Neuron (in vitro differentiated cells): ENCODE measurements at regions not wholly inside any gene's neighbourhood (a gene's known extent, or its start where the extent isn't known, plus 50 kb on each side); places are given as distances from the start of the nearest gene placed in this dataset.
"Not testable (repeated sequence)": the region's sequence is repeated elsewhere in the genome, so short reads cannot be mapped to it uniquely, and the experiment has no call there.

Source experiments
- H2AFZ ChIP-seq: one replicate; pipeline ENCODE4 v1.6.1; 2013; ENCODE audit warnings: low read depth, mild to moderate bottlenecking, inconsistent platforms, low read length, moderate library complexity
- H3K27me3 ChIP-seq: one replicate; pipeline ENCODE4 v1.6.1; 2013; ENCODE audit warnings: low read length; ENCODE audit not compliant: insufficient read depth
- H3K36me3 ChIP-seq: one replicate; pipeline ENCODE4 v1.6.1; 2013; ENCODE audit warnings: low read length; ENCODE audit not compliant: insufficient read depth
- H3K4me1 ChIP-seq: one replicate; pipeline ENCODE4 v1.6.1; 2013; ENCODE audit warnings: low read length; ENCODE audit not compliant: insufficient read depth
- H3K4me3 ChIP-seq: 2 replicates; pipeline ENCODE4 v1.5.1; 2013; ENCODE audit warnings: mild to moderate bottlenecking, low read length, moderate library complexity
- H3K9me3 ChIP-seq: one replicate; pipeline ENCODE4 v1.6.1; 2013; ENCODE audit warnings: low read length

GRCh38 chr4:16413814-16414555, 187.7 kb upstream of the TAPT1 start:
- Histone ChIP-seq H3K9me3 (no peaks in the 10 kb centered on the region), H3K4me1 (no peaks in the 10 kb centered on the region), H3K36me3 (no peaks in the 10 kb centered on the region), H3K4me3 (no peak overlapping the region), H3K27me3 (no peaks in the 10 kb centered on the region), H2AFZ (no peak overlapping the region)

GRCh38 chr4:16411501-16412085, 185.3 kb upstream of the TAPT1 start:
- no peak overlapping the region for H2AFZ ChIP-seq

GRCh38 chr4:16393216-16393615, 166.9 kb upstream of the TAPT1 start:
- H3K4me1 ChIP-seq, H3K4me3 ChIP-seq, H3K36me3 ChIP-seq, H3K9me3 ChIP-seq, H2AFZ ChIP-seq, H3K27me3 ChIP-seq: not testable (repeated sequence)

More at GRCh38 chr4:16411501-16412085, 185.3 kb upstream of the TAPT1 start:
- H3K9me3 ChIP-seq, result peaks cover 2% of the 10 kb centered on the region
- no peaks in the 10 kb centered on the region for H3K4me1 ChIP-seq
- H3K27me3 ChIP-seq, result no peaks in the 10 kb centered on the region
- no peak overlapping the region for H3K4me3 ChIP-seq
- no peaks in the 10 kb centered on the region for H3K36me3 ChIP-seq

GRCh38 chr4:16391196-16391595, 164.9 kb upstream of the TAPT1 start:
- Histone ChIP-seq H3K36me3 (no peaks in the 10 kb centered on the region), H2AFZ (no peak overlapping the region), H3K27me3 (no peaks in the 10 kb centered on the region), H3K9me3 (no peaks in the 10 kb centered on the region), H3K4me1 (no peaks in the 10 kb centered on the region), H3K4me3 (no peak overlapping the region)

GRCh38 chr4:16387448-16387847, 161.2 kb upstream of the TAPT1 start:
- peaks cover 8% of the 10 kb centered on the region for H3K4me1 ChIP-seq
- H2AFZ ChIP-seq, result no peak overlapping the region
- no peaks in the 10 kb centered on the region for H3K36me3 ChIP-seq
- no peak overlapping the region for H3K4me3 ChIP-seq
- no peaks in the 10 kb centered on the region for H3K9me3 ChIP-seq
- H3K27me3 ChIP-seq, result no peaks in the 10 kb centered on the region

GRCh38 chr4:16386711-16387320, 160.5 kb upstream of the TAPT1 start:
- H3K4me1 ChIP-seq, result peaks cover 10% of the 10 kb centered on the region
- H2AFZ ChIP-seq, result no peak overlapping the region
- no peaks in the 10 kb centered on the region for H3K36me3 ChIP-seq
- no peaks in the 10 kb centered on the region for H3K9me3 ChIP-seq
- H3K27me3 ChIP-seq, result no peaks in the 10 kb centered on the region
- no peak overlapping the region for H3K4me3 ChIP-seq

DNA sequence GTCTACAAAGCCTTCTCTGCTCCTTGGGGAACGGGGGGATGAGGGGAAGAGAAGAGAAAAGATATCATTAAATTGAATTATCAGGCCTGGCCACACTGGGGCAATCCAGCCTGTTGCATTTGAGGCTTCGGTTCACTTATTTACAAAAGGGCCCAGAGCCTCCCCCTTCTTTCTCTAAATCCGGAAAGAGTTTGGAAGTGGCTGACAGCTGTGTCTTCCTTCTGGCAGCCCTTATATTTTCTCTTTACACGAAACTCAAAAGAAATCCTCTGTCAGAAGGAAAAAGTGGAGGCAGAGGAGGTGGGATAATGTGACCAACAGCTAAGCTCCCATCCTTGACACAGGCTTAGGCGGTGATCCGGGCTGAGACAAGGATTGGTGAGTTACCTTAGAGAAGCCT, 158.3 kb upstream of the TAPT1 start:
- no peaks in the 10 kb centered on the region for H3K36me3 ChIP-seq
- H3K4me1 ChIP-seq, result peaks cover 10% of the 10 kb centered on the region
- no peak overlapping the region for H3K4me3 ChIP-seq
- H3K27me3 ChIP-seq, result no peaks in the 10 kb centered on the region
- H3K9me3 ChIP-seq, result no peaks in the 10 kb centered on the region
- no peak overlapping the region for H2AFZ ChIP-seq

DNA sequence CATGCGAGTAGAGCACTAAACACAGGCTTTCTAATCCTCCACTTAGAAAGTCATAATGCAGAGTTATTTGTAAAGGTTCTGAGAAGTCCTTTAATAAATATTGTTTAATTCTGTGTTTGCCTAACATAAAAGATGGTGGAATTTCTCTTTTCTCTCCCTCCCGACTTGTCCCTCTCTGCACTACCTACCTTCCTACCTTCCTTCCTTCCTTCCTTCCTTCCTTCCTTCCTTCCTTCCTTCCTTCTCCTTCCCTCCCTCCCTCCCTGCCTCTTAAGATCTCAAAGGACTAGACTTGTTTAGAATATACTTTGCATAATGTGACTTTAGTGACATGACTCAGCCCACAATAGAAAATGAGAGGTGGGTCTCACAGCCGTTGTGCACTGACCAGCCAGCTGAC, 156.3 kb upstream of the TAPT1 start:
- Histone ChIP-seq H3K9me3 (no peaks in the 10 kb centered on the region), H3K4me3 (no peak overlapping the region), H2AFZ (no peak overlapping the region), H3K4me1 (peaks cover 10% of the 10 kb centered on the region), H3K27me3 (no peaks in the 10 kb centered on the region), H3K36me3 (no peaks in the 10 kb centered on the region)

- Histone ChIP-seq H3K9me3 (no peaks in the 10 kb centered on the region), H3K4me3 (no peak overlapping the region), H3K27me3 (no peaks in the 10 kb centered on the region), H3K4me1 (peaks cover 6% of the 10 kb centered on the region), H3K36me3 (no peaks in the 10 kb centered on the region), H2AFZ (no peak overlapping the region)
Observed at GRCh38 chr4:16377887-16378286, 151.6 kb upstream of the TAPT1 start.

DNA sequence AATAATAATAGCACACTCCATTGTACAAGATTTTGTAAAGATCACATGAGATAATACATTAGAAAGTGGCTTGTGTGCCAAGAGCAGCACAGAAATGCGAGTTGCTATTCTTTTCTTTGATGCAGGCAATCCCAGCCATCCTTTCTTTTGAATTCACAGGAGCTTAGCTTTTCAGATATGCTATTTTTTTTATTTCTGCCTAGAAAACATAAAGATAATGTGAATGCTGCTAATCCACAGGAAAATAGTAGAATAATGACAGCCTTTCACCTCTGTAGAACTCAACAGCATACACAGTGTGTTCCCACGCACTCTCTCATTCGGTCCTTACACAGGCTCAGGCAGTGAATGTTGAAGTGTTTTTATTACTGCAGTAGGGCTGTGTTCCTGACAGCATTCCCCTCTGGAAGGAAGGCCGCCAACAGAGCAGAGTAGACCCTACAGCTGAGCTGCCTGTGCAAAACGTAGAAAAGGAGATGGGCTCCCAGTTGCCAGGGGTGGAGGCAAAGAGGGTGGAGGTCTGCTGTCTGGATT, 138.8 kb upstream of the TAPT1 start:
- no peaks in the 10 kb centered on the region for H3K36me3 ChIP-seq
- peaks cover 3% of the 10 kb centered on the region for H3K4me1 ChIP-seq
- H3K4me3 ChIP-seq, result no peak overlapping the region
- H3K27me3 ChIP-seq, result peaks cover 2% of the 10 kb centered on the region
- H2AFZ ChIP-seq, result no peak overlapping the region
- H3K9me3 ChIP-seq, result no peaks in the 10 kb centered on the region

DNA sequence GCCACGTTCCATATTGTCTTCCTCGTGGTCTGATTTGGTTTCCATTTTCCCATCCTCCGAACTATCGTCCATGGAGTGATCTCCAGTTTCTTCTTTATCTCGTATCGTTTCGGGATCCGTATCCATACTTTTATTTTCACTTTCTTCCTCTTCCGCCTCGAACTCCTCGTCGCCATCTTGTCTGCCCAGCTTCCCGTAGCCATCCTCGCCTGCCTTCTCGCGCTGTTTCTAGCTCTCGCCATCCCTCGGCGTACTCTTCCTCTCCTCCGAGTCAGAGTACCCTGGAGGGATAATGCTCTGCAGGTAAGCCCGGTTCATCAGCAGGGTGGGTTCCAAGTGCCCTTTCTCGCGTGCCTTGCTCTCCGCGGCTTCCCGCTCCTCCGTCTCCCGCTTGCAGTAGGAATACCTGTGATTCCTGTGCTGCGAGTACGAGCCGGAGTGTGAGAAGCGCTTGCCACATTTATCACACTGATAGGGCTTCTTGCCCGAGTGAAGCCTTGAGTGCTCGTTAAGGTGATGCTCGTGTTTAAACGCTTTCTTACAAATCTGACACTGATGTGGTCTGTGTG, 134.5 kb upstream of the TAPT1 start:
- peaks cover 3% of the 10 kb centered on the region for H3K4me1 ChIP-seq
- no peak overlapping the region for H2AFZ ChIP-seq
- no peaks in the 10 kb centered on the region for H3K36me3 ChIP-seq
- H3K4me3 ChIP-seq, result no peak overlapping the region
- no peaks in the 10 kb centered on the region for H3K9me3 ChIP-seq
- H3K27me3 ChIP-seq, result peaks cover 2% of the 10 kb centered on the region

DNA sequence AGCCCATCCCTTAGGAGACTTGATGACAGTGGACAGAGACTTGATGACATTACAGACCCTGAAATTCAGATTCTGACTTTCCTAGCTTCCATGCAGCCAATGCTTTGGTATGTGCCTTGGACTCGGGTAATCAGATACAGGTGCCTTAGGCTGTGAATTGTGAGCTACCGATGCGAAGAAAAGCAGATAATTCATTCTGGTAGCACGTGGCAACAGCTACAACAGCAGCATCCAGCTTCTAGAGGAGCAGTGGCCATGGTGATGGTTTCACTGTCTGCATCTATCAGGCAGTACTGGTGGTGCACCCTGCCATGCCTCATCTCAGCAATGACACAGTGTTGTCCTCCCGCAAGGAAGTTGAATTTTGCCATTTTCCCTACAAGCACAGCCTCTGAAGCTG, 126.9 kb upstream of the TAPT1 start:
- no peak overlapping the region for H3K4me3 ChIP-seq
- peaks cover 5% of the 10 kb centered on the region for H3K4me1 ChIP-seq
- no peaks in the 10 kb centered on the region for H3K9me3 ChIP-seq
- no peaks in the 10 kb centered on the region for H3K27me3 ChIP-seq
- no peaks in the 10 kb centered on the region for H3K36me3 ChIP-seq
- no peak overlapping the region for H2AFZ ChIP-seq

DNA sequence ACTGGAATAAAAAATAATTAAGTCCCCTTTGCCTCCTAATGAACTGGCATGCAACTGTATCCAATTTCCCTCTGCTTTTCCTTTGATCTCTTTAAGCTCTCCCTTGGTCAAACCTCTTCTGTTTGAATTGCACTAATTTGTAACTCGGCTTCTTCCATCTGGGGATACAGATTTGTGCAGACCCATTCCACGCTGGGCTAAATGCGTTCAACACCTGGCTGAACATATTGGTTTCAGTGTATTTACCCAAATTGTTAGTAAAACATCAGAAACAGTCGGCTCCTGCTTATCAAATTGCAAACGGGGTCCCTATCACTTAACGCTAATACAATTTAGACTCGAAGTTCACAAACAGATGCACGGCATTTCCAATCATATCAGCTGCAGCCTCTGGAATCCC, 124.9 kb upstream of the TAPT1 start:
- no peaks in the 10 kb centered on the region for H3K36me3 ChIP-seq
- H2AFZ ChIP-seq, result no peak overlapping the region
- H3K4me1 ChIP-seq, result peaks cover 5% of the 10 kb centered on the region
- no peaks in the 10 kb centered on the region for H3K9me3 ChIP-seq
- peaks cover 4% of the 10 kb centered on the region for H3K27me3 ChIP-seq
- H3K4me3 ChIP-seq, result no peak overlapping the region
